Spleen (tissue), 11 donors: ENCODE measurements at regions not wholly inside any gene's neighbourhood (a gene's known extent, or its start where the extent isn't known, plus 50 kb on each side); places are given as distances from the start of the nearest gene placed in this dataset.

Experiments used
- DNase-seq: peaks from one replicate; pipeline ENCODE4 v3.0.0-alpha.2; 2020
- H3K27ac ChIP-seq, 8 donors: fragments of 200-600 bp; sonication (generic) in 7 of 8; 1 replicate in 4 of 8; 2 replicates in 4 of 8; pipeline versions ENCODE4 v1.5.0 to v1.8.0; 2016 to 2021; ENCODE audit warnings: inconsistent platforms in 4 of 8, mild to moderate bottlenecking in 4 of 8, moderate library complexity in 1 of 8
- H3K27me3 ChIP-seq, 7 donors: fragments of 200-600 bp; sonication (generic) in 6 of 7; replicated peaks in 1 of 7; 1 replicate in 4 of 7; 2 replicates in 3 of 7; pipeline versions ENCODE4 v1.5.0 to v1.8.0; 2016 to 2021; ENCODE audit warnings: inconsistent platforms in 3 of 7, mild to moderate bottlenecking in 1 of 7
- H3K36me3 ChIP-seq, 6 donors: fragments of 200-600 bp; sonication (generic) in 5 of 6; 1 replicate in 4 of 6; 2 replicates in 2 of 6; pipeline versions ENCODE4 v1.5.0 to v1.8.0; 2016 to 2021; ENCODE audit warnings: inconsistent platforms in 2 of 6
- H3K4me1 ChIP-seq, 6 donors: fragments of 200-600 bp; sonication (generic) in 5 of 6; 1 replicate in 3 of 6; 2 replicates in 3 of 6; pipeline versions ENCODE4 v1.5.0 to v1.8.0; 2016 to 2021; ENCODE audit warnings: inconsistent platforms in 3 of 6
- H3K4me3 ChIP-seq, 8 donors: fragments of 200-600 bp; sonication (generic) in 7 of 8; 1 replicate in 4 of 8; 2 replicates in 4 of 8; pipeline versions ENCODE4 v1.5.0 to v1.8.0; 2016 to 2021; ENCODE audit warnings: inconsistent platforms in 4 of 8, mild to moderate bottlenecking in 4 of 8, moderate library complexity in 2 of 8
- H3K9me3 ChIP-seq, 8 donors: fragments of 200-600 bp; sonication (generic) in 7 of 8; 1 replicate in 4 of 8; 2 replicates in 4 of 8; pipeline versions ENCODE4 v1.5.0 to v1.8.0; 2016 to 2021; ENCODE audit warnings: inconsistent platforms in 4 of 8
- CTCF ChIP-seq, 11 experiments: fragments of 200-600 bp in 7 of 11; fragments of 450-650 bp in 4 of 11; sonication (generic) in 4 of 11; IDR thresholded peaks in 8 of 11; conservative IDR thresholded peaks in 3 of 11; 1 replicate in 7 of 11; 2 replicates in 4 of 11; pipeline versions ENCODE4 v1.4.0 to v1.8.0; 2016 to 2021; ENCODE audit warnings: antibody characterized with exemption in 11 of 11, inconsistent platforms in 4 of 11, mild to moderate bottlenecking in 1 of 11
- POLR2A ChIP-seq, 3 donors: fragments of 450-650 bp; IDR thresholded peaks; one replicate each; pipeline ENCODE4 v1.5.1; 2017; ENCODE audit warnings: antibody characterized with exemption in 3 of 3, mild to moderate bottlenecking in 1 of 3
- POLR2AphosphoS5 ChIP-seq, 3 donors: sonication (generic); formaldehyde crosslinking; IDR thresholded peaks; one replicate each; pipeline ENCODE4 v1.5.1; 2017; ENCODE audit warnings: antibody characterized with exemption in 3 of 3
- WGBS, 5 donors: extraction: QIAGEN DNeasy Blood & Tissue Kit in 3 of 5; methylation state at CpG; one replicate each; pipeline versions ENCODE4 v1.1.5 to v1.1.7; 2013 to 2018; 5-methylcytosine and 5-hydroxymethylcytosine counted together
- intact Hi-C: fragments of 100-400 bp; cut with DNase I; formaldehyde crosslinking; loops from one replicate; pipeline ENCODE4 v1.15.0; 2023; ENCODE audit warnings: low total_unique reads
- donor health status: healthy with polysubstance abuse.
- donor health status: DM: no; HTN: no; CAD: no; lungs with moderate emphysema.
- donor health status: DM: no; HTN: no; CAD: no.
- donor health status: Bipolar disorder and iron deficiency.
- donor health status: healthy.
- donor health status: DM: no; HTN: no; CAD: no.
- donor health status: DM: yes; HTN: yes; CAD: no.

- TF ChIP-seq POLR2A (IDR thresholded peaks at IDR 0.05) (no peak), CTCF (IDR thresholded peaks at IDR 0.05 in 8 of 11, conservative IDR thresholded peaks at IDR 0.05 in 3 of 11) (no peak), POLR2AphosphoS5 (IDR thresholded peaks at IDR 0.05) (no peak)
- H3K27ac ChIP-seq = no peak overlapping the region
- H3K9me3 ChIP-seq = peaks cover 0 to 36% (median 0%) of the 10 kb centered on the region in 8 donors
- 67 to 79% (median 73%) methylated on average over 3 of the region's 3 CpGs for WGBS, 5 donors
- intact Hi-C loops = no loop called here
- no peaks in the 10 kb centered on the region for H3K36me3 ChIP-seq
- no peak for DNase-seq
- no peak overlapping the region for H3K4me3 ChIP-seq
- H3K4me1 ChIP-seq = no peaks in the 10 kb centered on the region
- no peaks in the 10 kb centered on the region for H3K27me3 ChIP-seq
These were observed 167.8 kb downstream of the PAX1 start for GRCh38 chr20:21873291-21873690.

DNA sequence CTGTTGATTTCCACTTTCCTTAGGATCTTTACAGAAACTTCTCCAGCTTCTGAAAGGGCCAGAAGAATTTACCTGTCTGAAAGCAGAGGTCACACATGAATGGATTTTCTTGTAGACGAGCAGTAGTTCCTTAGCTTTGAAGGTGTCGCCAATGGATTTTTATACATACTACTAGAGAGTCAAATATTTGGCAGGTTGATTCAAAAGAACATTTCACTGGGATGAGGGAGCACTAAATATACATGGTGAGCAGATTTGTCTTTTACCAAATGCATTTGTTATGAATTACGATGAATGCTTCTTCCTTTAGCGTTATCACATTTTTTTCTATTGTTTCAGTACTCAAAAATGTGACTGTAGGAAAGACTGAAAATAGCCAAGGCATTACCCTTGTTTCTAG lies 162.3 kb downstream of the PAX1 start:
- intact Hi-C loops = no loop called here
- H3K27me3 ChIP-seq = no peaks in the 10 kb centered on the region
- no peaks in the 10 kb centered on the region for H3K4me1 ChIP-seq
- H3K4me3 ChIP-seq = no peak overlapping the region
- H3K36me3 ChIP-seq = no peaks in the 10 kb centered on the region
- H3K9me3 ChIP-seq = peaks cover 0 to 12% (median 4%) of the 10 kb centered on the region in 8 donors
- H3K27ac ChIP-seq = no peak overlapping the region
- TF ChIP-seq POLR2AphosphoS5 (IDR thresholded peaks at IDR 0.05) = no peak
- no peak for TF ChIP-seq CTCF (IDR thresholded peaks at IDR 0.05 in 8 of 11, conservative IDR thresholded peaks at IDR 0.05 in 3 of 11)
- TF ChIP-seq POLR2A (IDR thresholded peaks at IDR 0.05) = no peak
- WGBS, 5 donors = 84 to 92% (median 86%) methylated on average over 4 of the region's 4 CpGs
- no peak for DNase-seq

- H3K27me3 ChIP-seq = no peaks in the 10 kb centered on the region
- no peaks in the 10 kb centered on the region for H3K4me1 ChIP-seq
- no peaks in the 10 kb centered on the region for H3K36me3 ChIP-seq
- TF ChIP-seq POLR2AphosphoS5 (IDR thresholded peaks at IDR 0.05) (no peak), POLR2A (IDR thresholded peaks at IDR 0.05) (no peak), CTCF (IDR thresholded peaks at IDR 0.05 in 8 of 11, conservative IDR thresholded peaks at IDR 0.05 in 3 of 11) (no peak)
- DNase-seq = no peak
- no peak overlapping the region for H3K27ac ChIP-seq
- intact Hi-C loops = no loop called here
- WGBS, 5 donors = 36 to 58% (median 50%) methylated on average over 1 of the region's 1 CpG
- H3K9me3 ChIP-seq = peaks cover 0 to 17% (median 5%) of the 10 kb centered on the region in 8 donors
- no peak overlapping the region for H3K4me3 ChIP-seq
These were observed 161.9 kb downstream of the PAX1 start for GRCh38 chr20:21867353-21867752.

DNA sequence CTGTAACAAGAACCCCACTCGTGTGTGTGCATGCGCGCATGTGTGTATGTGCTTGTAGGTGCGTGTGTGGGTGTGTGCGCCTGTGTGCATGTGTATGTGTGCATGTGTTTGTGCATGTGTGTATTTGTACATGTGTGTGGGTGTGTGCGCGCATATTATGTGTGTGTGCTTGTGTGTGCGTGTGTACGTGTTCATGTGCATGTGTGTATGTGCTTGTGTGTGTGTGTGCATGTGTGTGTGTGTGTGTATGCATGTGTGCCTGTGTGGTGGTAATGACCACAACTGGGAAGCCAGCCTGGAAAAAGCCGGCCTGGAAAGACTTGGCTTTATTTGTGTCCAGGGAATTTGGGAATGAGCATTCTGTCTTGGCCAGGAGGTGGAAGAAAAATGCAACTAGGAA lies 157.5 kb downstream of the PAX1 start:
- no peak for TF ChIP-seq CTCF (IDR thresholded peaks at IDR 0.05 in 8 of 11, conservative IDR thresholded peaks at IDR 0.05 in 3 of 11)
- no peak for TF ChIP-seq POLR2A (IDR thresholded peaks at IDR 0.05)
- no peak for TF ChIP-seq POLR2AphosphoS5 (IDR thresholded peaks at IDR 0.05)
- no peak for DNase-seq
- intact Hi-C loops = no loop called here
- H3K9me3 ChIP-seq = peaks cover 0 to 42% (median 22%) of the 10 kb centered on the region in 8 donors
- H3K4me3 ChIP-seq = no peak overlapping the region
- no peaks in the 10 kb centered on the region for H3K4me1 ChIP-seq
- WGBS, 5 donors = 89 to 97% (median 94%) methylated on average over 10 of the region's 10 CpGs
- H3K27ac ChIP-seq = no peak overlapping the region
- no peaks in the 10 kb centered on the region for H3K27me3 ChIP-seq
- no peaks in the 10 kb centered on the region for H3K36me3 ChIP-seq
